Sigmoid colon (tissue), 6 donors: ENCODE measurements at regions not wholly inside any gene's neighbourhood (a gene's known extent, or its start where the extent isn't known, plus 50 kb on each side); places are given as distances from the start of the nearest gene placed in this dataset.

ENCODE experiments used
- DNase-seq: peaks from one replicate; pipeline ENCODE4 v3.0.0-alpha.2; 2019
- H3K27ac ChIP-seq, 4 donors: fragments of 200-600 bp; sonication (generic); one replicate each; pipeline ENCODE4 v1.5.1; 2016 to 2019; ENCODE audit warnings: mild to moderate bottlenecking in 1 of 4
- H3K27me3 ChIP-seq, 3 donors: fragments of 200-600 bp; sonication (generic); one replicate each; pipeline ENCODE4 v1.5.1; 2019; ENCODE audit warnings: mild to moderate bottlenecking in 1 of 3
- H3K36me3 ChIP-seq, 4 donors: fragments of 200-600 bp; sonication (generic); one replicate each; pipeline ENCODE4 v1.5.1; 2016 to 2019
- H3K4me1 ChIP-seq, 4 donors: fragments of 200-600 bp; sonication (generic); one replicate each; pipeline ENCODE4 v1.5.1; 2017 to 2019
- H3K4me3 ChIP-seq, 4 donors: fragments of 200-600 bp; sonication (generic); one replicate each; pipeline ENCODE4 v1.5.1; 2017 to 2019; ENCODE audit warnings: mild to moderate bottlenecking in 2 of 4, moderate library complexity in 1 of 4
- H3K9me3 ChIP-seq, 4 donors: fragments of 200-600 bp in 3 of 4; sonication (generic) in 3 of 4; one replicate each; pipeline versions ENCODE4 v1.5.1 to v1.6.1; 2013 to 2019
- CTCF ChIP-seq, 4 experiments: fragments of 450-650 bp in 3 of 4; fragments of 200-600 bp in 1 of 4; IDR thresholded peaks; one replicate each; pipeline ENCODE4 v1.5.1; 2016 to 2019; ENCODE audit warnings: antibody characterized with exemption in 4 of 4, mild to moderate bottlenecking in 3 of 4, moderate library complexity in 2 of 4
- EP300 ChIP-seq, 4 donors: sonication (generic); formaldehyde crosslinking; IDR thresholded peaks; one replicate each; pipeline ENCODE4 v1.6.1; 2017; ENCODE audit warnings: antibody characterized with exemption in 4 of 4
- POLR2A ChIP-seq, 2 donors: fragments of 450-650 bp; IDR thresholded peaks; one replicate each; pipeline ENCODE4 v1.6.1; 2016; ENCODE audit warnings: antibody characterized with exemption in 2 of 2, mild to moderate bottlenecking in 2 of 2, moderate library complexity in 2 of 2
- POLR2AphosphoS5 ChIP-seq, 4 donors: sonication (generic); formaldehyde crosslinking; IDR thresholded peaks; one replicate each; pipeline ENCODE4 v1.6.1; 2017; ENCODE audit warnings: antibody characterized with exemption in 4 of 4
- WGBS, 2 donors: extraction: QIAGEN DNeasy Blood & Tissue Kit; methylation state at CpG; one replicate each; pipeline ENCODE4 v1.1.7; 2013; 5-methylcytosine and 5-hydroxymethylcytosine counted together
- intact Hi-C: fragments of 100-400 bp; cut with DNase I; formaldehyde crosslinking; loops from one replicate; pipeline ENCODE4 v1.15.1; 2023
- donor health status: healthy with polysubstance abuse.
- donor health status: healthy.

- 94% methylated on average over 3 of the region's 3 CpGs for WGBS, 2 donors
- Histone ChIP-seq H3K9me3 (no peaks in the 10 kb centered on the region), H3K4me1 (peaks cover 0 to 15% (median 10%) of the 10 kb centered on the region in 4 donors), H3K27me3 (no peaks in the 10 kb centered on the region), H3K36me3 (no peaks in the 10 kb centered on the region), H3K27ac (no peak overlapping the region), H3K4me3 (no peak overlapping the region)
- DNase-seq: no peak
- intact Hi-C loops: no loop called here
- TF ChIP-seq POLR2AphosphoS5 (IDR thresholded peaks at IDR 0.05) (no peak), EP300 (IDR thresholded peaks at IDR 0.05) (no peak), POLR2A (IDR thresholded peaks at IDR 0.05) (no peak), CTCF (IDR thresholded peaks at IDR 0.05) (no peak)
Observed at GRCh38 chr10:62453274-62453673, 79.1 kb downstream of the ZNF365 start.

GRCh38 chr10:62454687-62455397, 80.7 kb downstream of the ZNF365 start:
- no peak overlapping the region for H3K4me3 ChIP-seq
- H3K27me3 ChIP-seq: no peaks in the 10 kb centered on the region
- WGBS, 2 donors: 15 to 58% methylated on average over 3 of the region's 3 CpGs
- no peaks in the 10 kb centered on the region for H3K9me3 ChIP-seq
- TF ChIP-seq POLR2AphosphoS5 (IDR thresholded peaks at IDR 0.05): peak; percentile 8 to 35 (median 15)
- TF ChIP-seq EP300 (IDR thresholded peaks at IDR 0.05): no peak
- intact Hi-C loops: no loop called here
- H3K27ac ChIP-seq: peak overlapping the region in 3 of 4 donors; percentile 38 to 47 (median 43)
- no peaks in the 10 kb centered on the region for H3K36me3 ChIP-seq
- DNase-seq: peak; percentile 85
- peaks cover 0 to 28% (median 22%) of the 10 kb centered on the region in 4 donors for H3K4me1 ChIP-seq

GRCh38 chr10:62456611-62457101, 82.5 kb downstream of the ZNF365 start:
- no peak for TF ChIP-seq POLR2AphosphoS5 (IDR thresholded peaks at IDR 0.05)
- no peak for TF ChIP-seq POLR2A (IDR thresholded peaks at IDR 0.05)
- TF ChIP-seq CTCF (IDR thresholded peaks at IDR 0.05): no peak
- TF ChIP-seq EP300 (IDR thresholded peaks at IDR 0.05): no peak
- Histone ChIP-seq H3K9me3 (no peaks in the 10 kb centered on the region), H3K27ac (peak overlapping the region in 1 of 4 donors; percentile 38), H3K27me3 (no peaks in the 10 kb centered on the region), H3K4me3 (no peak overlapping the region), H3K36me3 (no peaks in the 10 kb centered on the region), H3K4me1 (peaks cover 0 to 34% (median 25%) of the 10 kb centered on the region in 4 donors)
- no peak for DNase-seq
- intact Hi-C loops: no loop called here
- 68 to 85% methylated on average over 5 of the region's 5 CpGs for WGBS, 2 donors

GRCh38 chr10:62457196-62457595, 83.0 kb downstream of the ZNF365 start:
- no peak for TF ChIP-seq POLR2A (IDR thresholded peaks at IDR 0.05)
- no peak for TF ChIP-seq POLR2AphosphoS5 (IDR thresholded peaks at IDR 0.05)
- no peak for TF ChIP-seq CTCF (IDR thresholded peaks at IDR 0.05)
- no peak for TF ChIP-seq EP300 (IDR thresholded peaks at IDR 0.05)
- no peaks in the 10 kb centered on the region for H3K36me3 ChIP-seq
- WGBS, 2 donors: 88% methylated on average over 2 of the region's 2 CpGs
- no peak for DNase-seq
- no peak overlapping the region for H3K4me3 ChIP-seq
- no peaks in the 10 kb centered on the region for H3K27me3 ChIP-seq
- peak overlapping the region in 1 of 4 donors; percentile 38 for H3K27ac ChIP-seq
- no peaks in the 10 kb centered on the region for H3K9me3 ChIP-seq
- H3K4me1 ChIP-seq: peaks cover 0 to 34% (median 25%) of the 10 kb centered on the region in 4 donors
- intact Hi-C loops: no loop called here

- H3K4me3 ChIP-seq: no peak overlapping the region
- no peak for DNase-seq
- no peaks in the 10 kb centered on the region for H3K9me3 ChIP-seq
- WGBS, 2 donors: 36 to 51% methylated on average over 1 of the region's 1 CpG
- no peaks in the 10 kb centered on the region for H3K27me3 ChIP-seq
- no peak overlapping the region for H3K27ac ChIP-seq
- peaks cover 0 to 34% (median 25%) of the 10 kb centered on the region in 4 donors for H3K4me1 ChIP-seq
- TF ChIP-seq POLR2A (IDR thresholded peaks at IDR 0.05) (no peak), EP300 (IDR thresholded peaks at IDR 0.05) (no peak), CTCF (IDR thresholded peaks at IDR 0.05) (no peak), POLR2AphosphoS5 (IDR thresholded peaks at IDR 0.05) (no peak)
- H3K36me3 ChIP-seq: no peaks in the 10 kb centered on the region
- intact Hi-C loops: no loop called here
Observed at GRCh38 chr10:62457598-62457997, 83.4 kb downstream of the ZNF365 start.
